Germinal center (tissue), 1 donor: ENCODE measurements at regions not wholly inside any gene's neighbourhood (a gene's known extent, or its start where the extent isn't known, plus 50 kb on each side); places are given as distances from the start of the nearest gene placed in this dataset.
A peak's percentile ranks its signal among the peaks of the same experiment; 100 is the strongest.

Experiments used
- DNase-seq: peaks from one replicate; pipeline ENCODE4 v3.0.0; 2012; ENCODE audit warnings: mixed read lengths, low spot score

DNA sequence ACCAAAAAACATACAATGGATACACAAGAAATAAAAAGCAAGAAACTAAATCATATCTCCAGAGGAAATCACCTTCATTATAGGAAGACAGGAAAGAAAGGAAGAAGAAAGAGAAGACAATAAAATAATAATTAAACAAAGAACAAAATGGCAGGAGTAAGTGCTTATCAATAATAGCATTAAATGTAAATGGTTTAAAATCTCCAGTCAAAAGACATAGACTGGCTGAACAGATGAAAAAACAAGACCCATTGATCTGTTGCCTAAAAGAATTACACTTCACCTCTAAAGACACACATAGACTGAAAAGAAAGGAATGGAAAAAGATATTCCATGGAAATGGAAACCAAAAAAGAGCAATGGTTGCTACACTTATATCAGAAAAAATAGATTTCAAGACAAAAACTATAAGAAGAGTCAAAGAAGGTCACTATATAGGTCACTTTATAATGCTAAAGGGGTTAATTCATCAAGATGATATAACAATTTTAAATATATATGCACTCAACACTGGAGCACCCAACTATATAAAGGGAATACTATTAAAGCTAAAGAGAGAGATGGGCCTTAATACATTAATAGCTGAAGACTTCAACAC lies 118.4 kb upstream of the SESN3 start:
- no peak for DNase-seq

DNA sequence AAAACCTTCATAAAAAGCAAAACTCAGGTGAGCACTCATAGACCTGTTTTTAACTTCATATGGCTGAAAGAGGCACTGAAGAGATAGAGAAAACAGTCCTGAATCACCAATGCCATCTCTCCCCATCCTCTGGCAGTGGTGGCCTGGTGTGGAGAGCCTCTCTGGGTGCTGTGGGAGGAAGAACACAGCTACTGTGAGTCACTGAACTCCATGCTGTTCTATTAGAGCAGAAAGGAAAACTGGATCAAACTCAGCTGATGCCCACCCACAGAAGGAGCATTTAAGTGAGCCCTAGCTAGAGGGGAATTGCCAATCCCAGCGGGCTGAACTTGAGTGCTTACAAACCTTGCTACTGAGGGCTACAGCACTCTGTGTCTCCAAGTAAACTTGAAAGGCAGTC lies 115.3 kb upstream of the SESN3 start:
- DNase-seq = no peak

DNA sequence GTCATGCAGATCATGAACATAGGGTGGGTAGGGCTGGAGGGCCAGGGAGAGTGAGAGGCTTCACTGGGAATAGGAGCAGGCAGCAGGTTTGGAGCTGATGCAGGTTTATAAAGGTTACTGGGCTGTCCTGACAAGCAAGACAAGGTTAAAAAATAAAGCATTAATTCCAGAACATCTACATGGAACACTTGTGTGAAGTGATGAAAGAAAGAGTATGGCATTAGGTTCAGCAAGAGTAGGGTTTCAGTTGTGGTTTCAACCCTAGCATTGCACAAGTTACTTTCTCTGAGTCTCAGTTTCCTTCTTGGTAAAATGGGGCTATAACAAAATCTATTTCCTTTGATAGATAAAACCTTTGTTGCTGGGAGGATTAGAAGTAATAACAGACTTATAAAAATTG lies 114.6 kb upstream of the SESN3 start:
- DNase-seq = no peak

DNA sequence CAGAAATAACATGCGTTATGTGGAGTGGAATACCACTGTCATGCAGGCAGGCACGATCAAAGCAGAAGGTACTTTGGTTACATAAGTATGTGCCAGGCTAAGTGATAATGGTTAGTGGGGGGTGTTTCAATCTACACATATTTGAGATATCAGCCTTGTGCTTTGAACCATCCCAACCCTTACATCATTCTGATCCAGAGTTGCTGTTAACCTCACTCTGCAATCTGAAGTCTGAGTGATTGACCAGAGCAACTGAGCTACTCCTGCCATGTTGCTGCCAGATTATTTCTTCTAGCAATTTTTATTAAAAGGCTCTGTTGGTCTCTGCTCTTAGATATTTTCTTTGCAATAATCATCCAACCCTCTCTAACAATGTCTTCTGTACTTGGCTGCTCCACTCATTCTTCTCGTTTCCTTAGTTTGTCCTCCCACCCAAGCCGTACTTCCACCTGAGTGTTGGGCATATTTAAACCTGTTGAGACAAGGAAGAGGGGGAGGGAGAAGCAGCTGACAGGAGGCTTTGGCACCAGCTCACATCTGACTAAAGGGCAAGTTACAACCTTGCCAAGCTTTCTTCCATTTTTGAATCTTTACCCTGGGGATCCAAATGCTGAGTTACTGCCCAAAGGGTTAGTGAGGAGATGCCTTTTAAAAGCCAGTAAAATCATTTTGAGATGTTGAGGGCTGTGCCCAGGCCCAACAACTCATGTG lies 114.1 kb upstream of the SESN3 start:
- no peak for DNase-seq

DNA sequence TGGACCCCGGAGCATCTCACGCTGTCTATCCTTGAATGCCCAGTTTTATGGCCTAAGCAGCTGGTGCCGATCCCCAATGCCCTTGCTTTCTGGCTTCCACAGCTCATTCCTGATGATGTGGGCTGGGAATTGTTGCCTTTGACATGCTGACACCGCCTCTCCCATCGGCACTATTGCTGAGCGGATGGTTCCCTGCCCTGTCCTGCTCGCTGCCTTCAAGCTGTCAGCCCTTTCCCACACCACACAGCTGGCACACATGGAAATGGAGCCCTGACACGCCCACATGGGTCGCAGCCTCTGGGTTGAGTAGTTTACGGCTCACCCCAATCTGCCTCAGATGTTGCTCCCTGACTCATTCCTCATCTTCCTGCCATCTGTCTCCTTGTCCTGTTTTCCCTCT lies 110.2 kb upstream of the SESN3 start:
- no peak for DNase-seq

DNA sequence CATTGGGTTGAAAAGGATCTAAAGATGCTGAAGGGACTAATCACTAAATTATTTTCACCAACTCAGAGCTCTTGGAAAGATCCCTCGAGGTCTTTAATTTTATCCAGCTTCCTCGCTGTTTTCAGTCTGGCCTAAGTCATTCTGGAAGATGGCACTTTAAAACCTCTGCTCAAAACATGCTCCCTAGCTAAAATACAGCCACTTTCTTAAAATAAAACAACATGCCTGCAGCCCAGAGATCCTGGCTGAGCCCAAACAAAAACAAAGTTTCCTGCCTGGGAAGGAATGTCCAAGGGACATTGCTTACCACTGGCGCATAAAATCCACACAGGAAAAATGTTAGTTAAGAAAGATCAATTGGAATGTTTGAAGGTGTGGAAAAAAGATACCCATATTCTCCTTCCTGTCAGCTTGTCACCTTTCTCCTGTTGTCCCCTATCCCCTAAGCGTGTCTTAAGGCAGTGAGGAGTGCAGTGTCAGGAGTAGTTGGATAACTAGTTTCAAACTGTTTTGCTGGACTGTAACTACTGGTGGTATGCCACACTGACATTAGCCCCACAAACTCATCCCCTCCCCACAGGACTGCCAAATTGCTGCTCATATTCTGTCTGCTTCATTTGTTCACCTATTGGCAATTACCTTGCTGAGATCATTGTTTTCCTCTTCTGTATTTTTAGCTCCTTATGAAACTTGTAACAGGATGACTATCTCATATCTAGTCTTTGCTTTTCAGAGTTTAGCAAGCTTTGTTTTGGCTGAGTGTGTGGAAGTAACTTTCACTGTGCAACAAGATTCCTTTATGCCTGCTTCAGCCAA lies 108.3 kb upstream of the SESN3 start:
- no peak for DNase-seq

DNA sequence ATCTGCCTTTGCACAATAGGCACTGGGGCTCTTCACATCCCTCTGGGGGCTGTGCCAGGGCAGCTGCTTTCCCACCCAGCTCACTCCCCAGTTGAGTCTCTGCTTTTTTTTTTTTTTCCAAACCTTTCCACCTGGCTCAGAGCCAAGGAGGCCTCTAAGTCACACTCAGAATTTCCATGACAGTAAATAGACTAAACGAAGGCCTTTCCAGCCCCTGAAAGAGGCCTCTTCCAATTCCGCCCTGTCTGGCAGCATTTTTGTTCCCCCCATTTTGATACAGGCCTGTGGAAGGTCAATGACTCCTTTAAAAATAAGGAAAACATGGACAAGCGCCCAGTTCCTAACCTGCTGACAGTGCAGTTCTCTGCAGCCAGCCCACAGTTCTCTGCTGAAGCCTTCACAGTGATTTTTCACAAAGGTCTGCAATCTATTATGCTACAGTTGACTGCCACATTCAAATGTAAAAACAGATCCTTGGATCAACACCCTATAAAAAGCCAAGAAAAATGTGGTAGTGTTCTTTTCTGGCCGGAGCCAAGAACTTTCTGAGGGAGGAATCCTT lies 107.5 kb upstream of the SESN3 start:
- no peak for DNase-seq

DNA sequence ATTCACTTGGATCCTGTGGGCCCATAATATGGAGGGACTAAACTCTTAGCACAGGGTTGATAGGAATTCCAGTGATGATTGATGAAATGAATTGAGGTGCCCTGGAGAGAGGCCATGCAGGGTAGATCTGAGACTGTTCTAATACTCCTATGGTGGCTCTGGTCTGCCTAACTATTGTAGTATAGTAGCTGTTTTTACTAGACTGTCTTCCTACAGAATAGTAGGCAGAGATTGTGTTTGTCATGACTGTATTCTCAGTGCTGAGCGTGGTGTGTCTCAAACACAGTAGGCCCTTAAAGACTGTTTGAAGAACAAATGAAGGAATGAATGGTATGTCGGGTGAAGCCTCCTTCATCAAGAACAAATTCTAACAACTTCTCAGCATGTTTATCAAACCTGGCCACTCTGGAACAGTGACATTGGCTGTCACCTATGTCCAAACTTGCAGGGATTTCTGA lies 107.0 kb upstream of the SESN3 start:
- no peak for DNase-seq

DNA sequence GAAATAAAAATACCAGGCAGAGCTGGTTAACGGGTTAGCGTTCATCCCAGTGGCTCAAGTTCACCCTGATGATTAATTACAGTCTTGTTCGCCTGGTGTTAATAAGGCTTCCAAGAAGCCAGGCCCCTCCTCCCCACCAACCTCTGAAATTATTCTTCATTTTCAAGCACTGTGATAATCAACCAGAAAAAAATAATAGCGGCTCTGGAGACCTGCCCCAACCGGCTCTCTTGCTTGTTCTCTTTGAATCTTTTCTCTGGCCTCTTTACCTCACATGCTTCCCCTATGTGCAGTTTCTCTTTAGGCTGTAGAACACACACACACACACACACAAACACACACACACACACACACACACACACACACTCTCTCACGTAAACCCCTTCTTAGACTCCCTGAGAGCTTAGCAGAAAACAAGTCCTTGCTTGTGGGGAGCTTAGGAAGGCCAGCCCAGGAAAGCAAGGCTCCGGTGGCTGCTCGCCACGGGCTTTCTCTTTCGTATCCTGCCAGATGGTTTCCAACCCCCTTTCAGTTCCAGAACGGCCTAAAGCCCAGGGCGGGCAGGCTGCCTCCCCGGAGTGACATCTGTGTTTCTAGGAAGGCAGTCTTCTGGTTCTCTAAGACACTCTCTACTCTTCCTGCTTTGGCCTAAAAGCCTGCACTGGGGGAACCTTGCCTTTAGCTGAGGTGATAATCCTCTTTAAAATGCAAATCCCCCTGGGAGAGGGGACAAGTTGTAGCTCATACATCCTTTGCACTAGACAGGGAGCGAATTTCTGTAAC lies 106.4 kb upstream of the SESN3 start:
- DNase-seq = peak; percentile 38

DNA sequence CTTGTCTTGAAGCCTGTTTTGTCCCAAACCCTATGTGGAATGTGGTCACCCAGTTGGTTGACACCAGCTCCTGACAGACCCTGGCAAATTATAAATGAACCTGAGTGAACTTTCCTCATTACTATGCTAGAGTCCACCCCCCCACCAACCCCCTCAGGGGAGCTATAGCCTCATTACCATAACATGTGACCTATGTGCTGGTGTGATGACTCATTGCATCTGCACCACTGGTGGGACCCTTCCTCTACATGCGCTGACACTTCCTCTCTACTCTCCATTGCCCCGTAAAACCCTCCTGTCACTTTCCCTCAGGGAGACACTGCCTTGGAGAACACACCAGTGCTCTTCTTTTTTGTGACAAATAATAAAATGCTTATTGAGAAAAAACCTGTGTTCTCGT lies 105.0 kb upstream of the SESN3 start:
- no peak for DNase-seq

DNA sequence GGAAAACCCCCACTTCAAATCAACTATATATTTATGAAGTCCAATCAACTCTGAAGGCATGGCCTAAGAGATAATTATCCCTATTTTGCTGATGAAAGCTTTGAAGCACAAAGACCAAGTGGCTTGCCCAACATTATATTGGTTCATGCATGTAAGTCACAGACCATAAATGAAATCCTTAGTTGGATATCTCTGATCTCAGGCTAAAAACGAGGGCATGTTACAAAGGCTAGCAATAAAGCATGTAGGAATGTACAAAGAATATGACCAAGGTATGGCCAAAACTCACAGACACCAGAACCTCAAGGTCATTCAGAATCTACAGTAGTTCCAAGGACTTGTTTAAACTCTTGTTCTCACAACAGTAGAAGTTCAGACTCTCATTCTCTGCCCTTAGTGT lies 100.2 kb upstream of the SESN3 start:
- no peak for DNase-seq

DNA sequence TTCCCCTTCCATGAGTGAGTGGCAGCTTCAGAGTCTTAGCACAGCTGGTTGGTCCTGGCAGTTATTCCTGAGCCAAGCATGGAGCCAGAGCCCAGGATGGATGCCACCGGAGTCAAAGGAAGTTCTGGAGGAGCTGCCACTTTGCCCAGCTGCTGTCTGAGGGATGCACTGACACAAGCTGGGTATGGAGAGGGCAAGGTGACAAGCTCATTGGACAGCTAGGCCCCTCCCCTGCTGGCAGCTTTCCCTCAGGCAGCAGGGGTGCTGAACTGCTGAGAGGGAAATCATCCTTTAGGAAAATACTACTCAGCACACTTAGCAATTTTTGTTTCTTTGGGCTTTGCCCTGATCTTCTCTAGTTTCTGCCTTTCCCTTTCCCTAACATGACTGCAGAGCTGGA lies 99.3 kb upstream of the SESN3 start:
- no peak for DNase-seq

DNA sequence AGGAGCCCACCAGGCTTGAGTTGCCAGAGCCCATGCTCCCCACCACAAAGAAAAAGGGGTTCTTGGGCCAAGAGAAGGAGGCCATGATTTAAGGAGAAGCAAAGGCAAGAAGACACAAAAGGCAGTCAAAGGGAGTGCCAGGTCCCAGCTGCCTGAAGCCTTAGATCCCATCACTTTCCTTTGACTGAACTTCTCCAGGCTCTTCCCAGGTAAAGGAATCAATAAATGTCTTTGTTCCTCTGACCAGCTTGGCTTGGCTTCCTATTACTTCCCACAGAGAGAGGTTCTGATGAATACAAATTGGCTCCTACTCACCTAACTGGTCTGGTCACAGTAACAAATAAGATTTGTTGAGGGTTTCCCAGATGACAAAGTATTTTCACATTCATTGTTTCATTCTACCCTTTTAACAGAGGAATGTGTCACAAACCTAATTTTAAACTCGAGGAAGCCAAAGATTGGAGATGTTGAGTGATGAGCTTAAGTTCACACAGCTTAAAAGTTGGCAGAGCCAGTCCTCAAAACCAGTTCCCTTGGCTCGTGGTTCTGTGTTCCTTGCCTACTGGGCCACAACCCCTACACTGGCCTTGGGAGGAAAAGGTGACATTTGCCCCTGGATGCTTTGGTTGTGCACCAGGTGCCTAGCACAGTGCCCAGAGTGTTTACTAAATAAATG lies 96.4 kb upstream of the SESN3 start:
- DNase-seq = no peak

DNA sequence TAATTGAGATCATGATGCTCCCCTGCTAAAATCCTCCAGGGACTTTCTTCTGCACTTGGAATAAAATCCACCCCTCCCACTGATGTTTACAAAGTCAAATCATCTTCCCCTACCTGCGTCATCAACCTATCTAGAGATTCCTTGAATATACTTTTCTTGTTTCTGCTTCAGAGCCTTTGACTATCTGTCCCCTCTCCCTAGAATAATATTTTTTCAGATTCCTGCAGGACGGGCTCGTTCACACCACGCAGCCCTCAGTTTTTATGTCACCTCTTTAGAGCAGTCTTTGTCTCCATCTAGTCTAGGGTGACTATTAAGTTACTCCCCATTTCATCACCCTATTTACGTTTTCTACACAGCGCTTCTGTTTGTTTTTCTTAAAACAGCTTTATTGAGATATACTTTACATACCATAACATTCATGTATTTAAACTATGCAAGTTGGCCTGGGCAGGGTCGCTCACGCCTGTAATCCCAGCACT lies 94.8 kb upstream of the SESN3 start:
- DNase-seq = no peak

DNA sequence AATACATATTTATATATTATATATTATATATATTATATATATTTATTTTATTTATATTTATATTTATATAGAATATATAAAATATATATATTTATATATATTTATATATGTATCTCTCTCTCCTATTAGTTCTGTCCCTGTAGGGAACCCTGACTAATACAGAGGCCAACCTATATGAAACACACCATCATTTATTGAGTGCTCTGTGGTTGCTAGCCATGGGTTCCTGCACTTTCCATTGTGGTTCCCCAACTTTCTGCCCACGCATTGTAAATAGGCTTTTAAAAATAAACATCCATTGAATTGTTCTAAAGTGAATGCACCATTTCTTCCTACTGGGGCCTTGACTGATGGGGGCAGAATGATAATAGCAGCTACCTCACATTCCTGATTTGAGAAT lies 93.8 kb upstream of the SESN3 start:
- no peak for DNase-seq

DNA sequence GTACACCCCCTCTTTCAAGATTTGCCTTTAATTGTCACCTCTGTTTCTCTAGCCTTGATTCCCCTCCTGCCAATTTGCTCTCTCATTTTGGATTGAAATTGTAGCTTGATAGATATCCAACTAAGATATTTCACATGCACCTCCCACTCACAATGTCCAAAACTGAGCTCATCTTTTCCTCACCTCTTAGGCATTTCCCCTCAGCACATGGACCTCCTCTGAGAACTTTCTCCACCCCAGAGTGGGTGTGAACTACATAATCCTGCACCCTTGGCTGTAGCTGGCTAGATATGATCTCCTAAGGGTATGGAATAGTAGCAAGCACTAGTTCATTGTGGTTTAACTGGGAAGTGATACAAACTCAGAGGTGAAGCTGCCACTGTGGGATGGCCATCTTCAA lies 91.5 kb upstream of the SESN3 start:
- DNase-seq = no peak

DNA sequence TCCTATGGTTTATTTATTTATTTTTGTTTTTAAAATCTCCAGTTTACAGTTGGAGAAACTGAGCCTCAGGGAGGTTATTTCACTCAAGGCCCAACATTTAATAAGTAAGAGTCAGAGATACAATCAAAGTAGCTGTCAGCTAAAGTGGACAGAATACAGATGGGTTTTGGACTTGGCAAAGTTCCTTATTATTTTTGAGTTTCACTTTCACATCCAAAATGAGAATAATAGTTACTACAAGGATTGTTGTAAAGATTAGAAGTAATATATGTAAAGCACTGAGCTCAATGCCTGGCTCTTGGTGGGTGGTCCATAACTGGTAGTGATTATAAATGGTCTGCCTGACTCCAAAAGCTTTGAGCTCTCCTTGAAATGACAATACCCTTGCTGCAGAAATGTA lies 87.5 kb upstream of the SESN3 start:
- no peak for DNase-seq

DNA sequence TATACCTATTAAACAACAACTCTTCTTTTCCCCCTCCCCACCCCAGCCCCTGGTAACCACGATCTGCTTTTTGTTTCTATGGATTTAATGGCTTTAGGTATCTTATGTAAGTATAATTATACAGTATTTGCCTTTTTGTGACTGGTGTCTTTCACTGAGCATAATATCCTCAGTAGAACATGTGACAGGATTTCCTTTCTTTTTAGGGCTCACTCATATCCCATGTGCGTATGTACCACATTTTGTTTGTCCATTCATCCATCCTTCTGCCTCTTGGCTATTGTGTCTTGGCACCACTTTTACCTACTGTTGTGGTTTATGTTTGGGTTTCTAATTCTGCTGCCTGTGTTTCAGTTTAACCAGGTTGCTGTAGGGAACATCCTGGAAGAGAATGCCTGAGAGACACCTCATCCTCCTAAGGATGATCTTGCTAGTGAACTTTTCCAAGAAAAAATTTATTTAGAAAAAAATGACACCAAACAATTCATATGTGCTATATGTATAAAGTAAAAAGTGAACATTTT lies 77.6 kb upstream of the SESN3 start:
- no peak for DNase-seq

DNA sequence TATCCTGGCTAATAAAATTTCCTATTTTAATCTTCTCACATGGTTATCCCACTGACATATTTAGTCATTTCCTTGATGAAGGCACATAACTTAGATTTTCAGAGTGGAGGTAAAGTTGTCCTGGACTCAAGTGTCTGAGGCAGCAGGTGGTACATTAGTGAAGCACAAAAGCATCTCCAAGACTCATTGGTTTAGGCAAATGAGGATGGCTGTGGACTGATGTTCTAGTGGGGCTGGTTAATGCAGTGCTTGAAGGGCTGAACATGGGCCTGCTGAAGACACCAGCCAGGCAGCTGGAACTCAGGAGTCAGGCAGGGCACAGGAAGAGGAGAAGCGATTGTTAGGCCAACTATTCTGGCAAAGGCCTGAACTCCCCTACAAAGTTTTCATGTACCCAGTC lies 76.3 kb upstream of the SESN3 start:
- DNase-seq = no peak

DNA sequence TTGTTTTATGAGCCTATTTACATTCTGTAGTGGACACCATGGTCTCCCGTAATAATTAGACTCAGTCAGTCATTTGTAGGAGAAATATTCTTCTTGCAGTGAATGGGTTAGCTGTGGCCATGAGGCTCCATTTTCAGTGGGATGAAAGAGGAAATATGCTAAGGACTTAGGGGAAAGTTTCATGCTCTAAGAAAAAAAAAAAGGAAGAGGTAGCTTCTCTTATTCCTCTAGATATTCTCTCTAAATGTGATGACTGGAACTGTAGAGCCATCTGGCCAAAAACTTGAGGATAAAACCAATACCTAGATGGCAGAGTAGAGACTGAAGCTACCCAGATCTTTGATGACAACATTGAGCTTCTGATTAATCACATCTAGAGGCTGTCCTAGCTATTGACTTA lies 75.8 kb upstream of the SESN3 start:
- no peak for DNase-seq

DNA sequence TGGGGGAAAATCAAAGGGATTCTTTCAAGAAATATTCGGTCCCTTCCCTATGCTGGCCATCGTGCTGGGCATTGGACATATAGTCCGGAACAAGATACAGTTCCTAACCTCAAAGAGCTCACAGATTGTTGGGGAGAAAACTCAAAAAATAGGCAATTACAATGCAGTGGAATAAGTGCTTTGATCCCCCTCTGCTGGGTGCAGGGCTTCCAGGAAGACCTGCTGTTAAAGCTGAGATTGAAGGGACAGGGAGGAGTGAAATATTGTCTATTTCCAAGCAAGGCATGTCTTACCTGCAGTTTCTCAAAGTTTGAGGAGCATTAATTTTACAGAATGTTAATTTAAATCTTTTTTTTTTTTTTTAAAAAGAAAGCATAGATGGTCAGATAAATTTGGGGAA lies 75.1 kb upstream of the SESN3 start:
- no peak for DNase-seq
